Stimulated activated CD4-positive, alpha-beta T cell treated with anti-CD3 and anti-CD28 coated beads, Interleukin-12 subunit alpha, Interleukin-12 subunit beta, amount 100 ng/mL, for 4 hours (primary cell): ENCODE measurements at regions not wholly inside any gene's neighbourhood (a gene's known extent, or its start where the extent isn't known, plus 50 kb on each side); places are given as distances from the start of the nearest gene placed in this dataset.

ENCODE experiments used
- DNase-seq: peaks from one replicate; pipeline ENCODE4 v3.0.0-alpha.2; 2020

- no peak for DNase-seq
Measured at GRCh38 chr20:7355051-7355450, 585.2 kb downstream of the HAO1 start.

GRCh38 chr20:7358670-7359069 is 581.6 kb downstream of the HAO1 start:
- no peak for DNase-seq

GRCh38 chr20:7359739-7360138 is 580.5 kb downstream of the HAO1 start:
- no peak for DNase-seq

GRCh38 chr20:7361321-7361720 is 578.9 kb downstream of the HAO1 start:
- DNase-seq, result no peak

GRCh38 chr20:7361931-7362330 is 578.3 kb downstream of the HAO1 start:
- DNase-seq, result no peak

GRCh38 chr20:7362601-7363000 is 577.7 kb downstream of the HAO1 start:
- no peak for DNase-seq

- DNase-seq, result no peak
Measured at GRCh38 chr20:7366189-7366588, 574.1 kb downstream of the HAO1 start.

- no peak for DNase-seq
Measured at GRCh38 chr20:7371518-7372163, 568.6 kb downstream of the HAO1 start.

GRCh38 chr20:7375905-7376304 is 564.4 kb downstream of the HAO1 start:
- no peak for DNase-seq

- no peak for DNase-seq
Measured at GRCh38 chr20:7378864-7379605, 561.2 kb downstream of the HAO1 start.

GRCh38 chr20:7379621-7380220 is 560.5 kb downstream of the HAO1 start:
- DNase-seq, result no peak

- DNase-seq, result no peak
Measured at GRCh38 chr20:7383216-7383615, 557.0 kb downstream of the HAO1 start.

- DNase-seq, result no peak
Measured at GRCh38 chr20:7387638-7388193, 552.5 kb downstream of the HAO1 start.

GRCh38 chr20:7389216-7389615 is 551.0 kb downstream of the HAO1 start:
- no peak for DNase-seq

- no peak for DNase-seq
Measured at GRCh38 chr20:7392542-7393206, 547.6 kb downstream of the HAO1 start.

GRCh38 chr20:7399114-7399513 is 541.1 kb downstream of the HAO1 start:
- DNase-seq, result no peak

- DNase-seq, result no peak
Measured at GRCh38 chr20:7399575-7399974, 540.7 kb downstream of the HAO1 start.

GRCh38 chr20:7406671-7407070 is 533.6 kb downstream of the HAO1 start:
- no peak for DNase-seq

GRCh38 chr20:7410150-7410549 is 530.1 kb downstream of the HAO1 start:
- no peak for DNase-seq

GRCh38 chr20:7411075-7411474 is 529.2 kb downstream of the HAO1 start:
- no peak for DNase-seq

GRCh38 chr20:7415427-7415826 is 524.8 kb downstream of the HAO1 start:
- no peak for DNase-seq

- DNase-seq, result no peak
Measured at GRCh38 chr20:7416382-7416781, 523.9 kb downstream of the HAO1 start.

GRCh38 chr20:7420345-7420744 is 519.9 kb downstream of the HAO1 start:
- DNase-seq, result no peak
